ENCODE measurements at regions not wholly inside any gene's neighbourhood (a gene's known extent, or its start where the extent isn't known, plus 50 kb on each side); places are given as distances from the start of the nearest gene placed in this dataset.

- TF ChIP-seq CTCF (conservative IDR thresholded peaks at IDR 0.05; ENCODE audit: low read length) (no peak), EZH2phosphoT487 (IDR thresholded peaks at IDR 0.05; ENCODE audit: borderline replicate concordance, low read depth, low read length) (no peak)
Measured at GRCh38 chr1:195960580-195960979, 647.7 kb downstream of the KCNT2 start.
